HG02981 (cell line): ENCODE measurements at regions not wholly inside any gene's neighbourhood (a gene's known extent, or its start where the extent isn't known, plus 50 kb on each side); places are given as distances from the start of the nearest gene placed in this dataset.

Source experiments
- ATAC-seq: cut with Tn5 transposase; IDR thresholded peaks from one replicate; pipeline ENCODE4 v1.9.1; 2021; ENCODE audit warnings: mild to moderate bottlenecking, moderate library complexity; ENCODE audit not compliant: unreplicated experiment

DNA sequence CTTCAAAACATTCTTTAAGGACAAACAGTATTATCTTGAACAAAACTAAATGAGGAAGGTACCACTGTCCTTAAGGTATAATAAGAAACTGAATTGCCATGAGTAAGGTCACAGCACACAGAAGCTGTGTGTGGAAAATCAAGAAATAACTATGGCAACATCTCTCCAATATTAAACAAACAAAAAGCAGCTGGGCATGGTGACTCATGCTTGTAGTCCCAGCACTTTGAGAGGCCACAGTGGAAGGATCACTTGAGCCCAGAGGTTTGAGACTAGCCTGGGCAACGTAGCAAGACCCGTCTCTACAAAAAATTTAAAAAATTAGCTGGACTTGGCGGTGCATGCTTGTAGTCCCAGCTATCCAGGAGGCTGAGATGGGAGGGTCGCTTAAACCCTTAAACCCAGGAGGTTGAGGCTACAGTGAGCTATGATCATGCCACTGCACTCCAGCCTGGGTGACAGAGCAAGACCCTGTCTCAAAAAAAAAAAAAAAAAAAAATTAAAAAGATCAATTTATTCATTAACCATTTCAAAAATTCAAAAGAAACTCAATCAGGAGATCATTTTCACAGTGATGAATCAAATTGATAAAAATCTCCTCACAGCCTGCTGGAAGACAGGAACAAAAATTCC is 195.4 kb downstream of the SKIDA1 start:
- ATAC-seq = no peak

DNA sequence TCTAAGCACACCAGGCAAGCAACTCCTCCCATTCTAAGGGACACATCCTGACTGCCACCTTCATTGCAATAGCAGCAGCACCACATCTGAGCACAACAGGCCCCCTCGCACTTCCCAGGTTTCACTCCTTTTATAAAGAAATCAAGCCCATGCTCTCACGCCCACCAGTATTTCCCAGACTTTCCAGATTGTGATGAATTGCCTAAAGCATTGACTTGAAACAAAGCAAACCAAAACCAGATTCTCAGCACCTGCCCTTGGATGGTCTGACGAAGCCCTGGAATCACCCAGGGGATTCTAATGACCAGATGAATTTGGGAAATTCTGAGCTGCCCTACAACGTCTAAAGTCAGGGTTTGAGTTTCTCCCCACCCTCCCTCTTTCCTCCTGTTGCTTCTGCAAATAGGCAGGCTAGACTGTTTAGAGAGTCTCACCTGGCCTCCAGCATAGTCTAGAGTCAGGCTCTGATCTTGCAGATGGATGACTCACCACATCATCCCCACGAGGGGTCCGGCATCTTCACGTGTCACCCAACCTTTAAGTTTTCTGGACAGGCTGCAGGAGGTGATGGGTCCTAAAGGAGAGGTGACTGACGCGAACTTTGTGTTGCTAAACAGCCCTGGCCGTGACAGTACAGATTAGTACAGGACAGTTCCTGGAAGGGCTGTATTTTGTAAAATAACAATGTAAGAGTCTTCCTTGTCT is 198.0 kb downstream of the SKIDA1 start:
- no peak for ATAC-seq

DNA sequence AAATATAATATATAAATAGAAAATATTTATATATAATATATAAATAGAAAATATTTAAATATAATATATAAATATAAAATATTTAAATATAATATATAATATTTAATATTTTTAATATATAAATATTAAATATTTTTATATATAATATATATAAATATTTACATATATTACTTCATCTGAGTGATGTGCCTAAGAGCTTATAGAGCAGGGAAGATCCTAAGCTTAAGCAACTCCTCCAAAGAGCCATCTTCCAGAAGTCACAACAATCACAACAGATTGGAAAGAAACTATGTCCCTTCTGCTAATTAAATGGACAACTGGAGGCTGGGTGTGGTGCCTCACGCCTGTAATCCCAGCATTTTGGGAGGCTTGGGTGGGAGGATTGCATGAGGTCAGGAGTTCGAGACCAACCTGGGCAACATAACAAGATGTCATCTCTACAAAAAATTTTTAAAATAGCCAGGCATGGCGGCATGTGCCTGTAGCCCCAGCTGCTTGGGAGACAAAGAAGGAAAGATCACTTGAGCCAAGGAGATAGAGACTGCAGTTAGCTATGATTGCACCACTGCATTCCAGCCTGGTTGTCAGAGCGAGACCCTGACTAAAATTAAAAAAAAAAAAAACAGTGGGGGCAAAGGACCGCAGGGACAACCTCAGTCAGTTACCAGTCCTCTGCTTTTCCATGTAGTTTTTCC is 198.7 kb downstream of the SKIDA1 start:
- ATAC-seq = no peak

DNA sequence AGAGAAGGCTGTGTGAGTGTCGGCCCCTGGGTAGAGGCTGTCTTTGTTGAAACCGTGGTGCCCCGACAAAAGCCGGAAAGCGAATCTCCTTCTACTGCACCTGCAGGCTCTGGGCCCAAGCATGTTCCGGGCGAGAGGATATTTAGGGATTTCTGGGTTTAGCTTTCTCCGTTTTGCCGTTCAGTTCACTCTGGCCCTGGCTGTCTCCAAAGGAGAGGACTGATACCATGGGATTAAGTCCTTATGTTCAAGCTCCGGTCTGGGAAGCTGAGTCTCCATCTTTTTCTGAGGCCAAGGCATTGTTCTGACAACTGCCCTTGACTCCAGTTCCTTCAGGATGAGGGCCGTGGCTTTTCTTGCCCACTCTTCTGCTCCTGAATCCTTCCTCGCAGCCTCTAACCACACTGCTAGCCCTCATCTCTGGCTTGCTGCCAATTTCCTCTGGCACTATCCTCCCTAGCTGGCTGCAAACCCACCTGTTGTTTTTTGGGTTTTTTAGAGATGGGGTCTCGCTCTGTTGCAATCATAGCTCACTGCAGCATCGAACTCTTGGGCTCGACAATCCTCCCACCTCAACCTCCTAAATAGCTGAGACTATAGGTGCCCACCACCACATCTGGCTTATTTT is 206.8 kb downstream of the SKIDA1 start:
- ATAC-seq = no peak

DNA sequence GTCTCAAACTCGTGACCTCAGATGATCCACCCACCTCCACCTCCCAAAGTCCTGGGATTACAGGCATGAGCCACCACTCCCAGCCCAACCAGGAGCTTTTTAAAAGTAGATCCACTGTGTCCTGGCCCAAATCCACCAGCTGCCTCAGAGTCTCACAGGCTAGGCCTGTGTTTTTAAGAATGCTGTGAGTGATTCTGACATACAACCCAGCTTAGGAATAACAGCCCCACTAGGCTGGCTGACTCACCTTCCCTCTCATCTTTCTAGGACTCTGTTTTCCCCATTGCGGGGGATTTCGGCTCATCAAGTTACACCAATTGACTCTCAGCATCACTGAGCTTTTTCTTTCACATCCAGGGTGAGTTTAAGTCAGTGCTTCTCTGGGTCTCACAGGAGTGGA is 207.6 kb downstream of the SKIDA1 start:
- no peak for ATAC-seq

DNA sequence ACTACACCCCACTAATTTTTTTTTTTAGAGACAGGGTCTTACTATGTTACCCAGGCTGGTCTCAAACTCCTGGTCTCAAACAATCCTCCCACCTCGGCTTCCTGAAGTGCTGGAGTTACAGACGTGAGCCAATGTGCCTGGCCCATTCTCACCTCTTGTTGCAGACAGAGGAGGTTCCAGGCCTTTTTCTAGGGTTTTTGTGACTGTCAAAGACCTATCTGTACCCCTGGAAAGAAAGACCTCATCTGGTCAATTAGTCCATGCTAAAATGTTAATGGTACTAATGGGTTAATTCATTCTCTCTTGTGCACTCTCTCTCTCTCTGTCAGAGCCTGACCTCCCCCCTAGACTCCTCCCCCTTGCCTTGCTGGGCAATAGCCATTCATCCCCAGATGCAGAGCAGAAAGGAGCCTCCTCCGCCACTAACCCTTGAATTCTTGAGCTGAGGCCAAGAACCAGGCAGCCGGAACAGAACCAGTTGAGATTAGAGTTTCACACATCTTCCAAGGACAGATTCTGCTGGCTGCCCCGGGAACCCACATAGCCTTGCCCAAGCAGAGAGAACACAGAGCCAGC is 209.7 kb downstream of the SKIDA1 start:
- no peak for ATAC-seq

DNA sequence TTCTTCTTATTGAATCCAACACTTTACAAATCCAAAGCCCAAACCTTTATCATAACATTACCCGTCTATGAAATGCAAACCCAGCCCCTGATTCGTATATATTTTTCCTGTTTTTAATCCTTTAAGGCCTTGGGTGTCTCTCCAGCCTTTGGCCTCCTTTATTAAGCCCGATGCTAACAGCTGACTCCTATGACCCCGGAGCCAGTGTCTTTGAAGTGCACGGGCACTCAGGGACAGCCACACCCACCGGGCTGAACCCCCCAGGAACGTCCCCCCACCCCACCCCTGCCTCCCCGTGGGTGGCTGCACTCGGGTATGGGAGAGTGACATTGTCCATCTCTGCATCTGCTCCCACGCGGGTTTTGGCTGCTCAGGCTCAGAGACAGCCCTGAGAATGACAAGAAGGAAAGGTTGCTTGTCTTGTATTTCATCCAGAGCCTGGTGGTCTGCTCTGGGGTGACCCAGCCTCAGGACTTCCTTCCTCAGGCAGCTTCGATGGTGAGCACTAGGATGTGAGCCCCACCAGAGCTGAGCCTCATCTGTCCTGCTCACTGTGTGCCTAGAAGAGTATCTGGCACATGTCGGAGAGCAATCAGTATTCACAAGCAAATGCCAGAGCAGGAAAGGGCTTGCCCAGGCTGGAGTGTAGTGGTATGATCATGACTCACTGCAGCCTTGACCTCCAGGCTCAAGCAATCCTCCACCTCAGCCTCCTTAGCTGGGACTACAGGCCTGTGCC is 210.4 kb downstream of the SKIDA1 start:
- ATAC-seq = no peak

DNA sequence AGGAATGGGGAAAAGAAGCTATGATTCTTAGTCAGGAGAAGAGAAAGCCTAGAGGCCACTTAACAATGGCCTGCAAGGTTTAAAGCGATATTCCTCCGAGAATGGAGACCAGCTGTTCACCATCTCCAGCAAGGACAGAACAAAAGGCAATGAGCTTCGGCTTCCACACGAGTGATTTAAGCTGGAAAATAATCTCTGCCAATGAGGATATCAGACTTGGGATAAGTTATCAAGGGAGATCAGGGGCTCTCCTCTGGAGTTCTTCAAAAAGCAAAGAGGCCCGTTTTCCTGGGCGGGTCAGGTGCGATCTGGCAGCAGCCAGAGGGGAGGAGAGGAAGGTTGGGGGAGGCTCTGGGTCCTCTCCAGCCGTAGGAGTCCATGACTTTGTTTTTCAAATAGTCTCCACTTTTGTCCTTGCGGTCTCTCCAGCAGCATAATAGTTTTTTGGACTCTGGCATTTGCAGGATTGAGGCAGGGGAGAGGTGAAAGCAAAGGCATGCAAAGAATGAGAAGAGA is 211.3 kb downstream of the SKIDA1 start:
- no peak for ATAC-seq

DNA sequence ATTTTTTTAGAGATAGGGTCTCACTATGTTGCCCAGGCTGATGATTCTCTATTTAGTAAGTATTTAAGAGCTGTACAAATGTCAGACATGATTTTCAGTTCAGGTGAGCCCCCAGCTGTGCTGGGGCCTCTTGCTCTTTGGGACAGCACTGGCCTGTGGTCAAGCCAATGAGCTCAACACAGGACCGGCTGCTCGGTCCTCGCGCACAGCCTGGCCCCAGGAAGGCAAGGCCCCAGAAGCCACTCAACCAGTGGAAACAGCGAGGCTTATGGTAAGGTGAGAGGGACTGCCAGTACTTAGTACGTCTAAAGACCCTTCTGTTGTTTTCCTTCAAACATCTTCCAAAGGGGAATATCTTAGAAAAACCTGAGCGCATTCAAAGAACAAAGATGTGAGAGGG is 211.8 kb downstream of the SKIDA1 start:
- ATAC-seq = no peak

DNA sequence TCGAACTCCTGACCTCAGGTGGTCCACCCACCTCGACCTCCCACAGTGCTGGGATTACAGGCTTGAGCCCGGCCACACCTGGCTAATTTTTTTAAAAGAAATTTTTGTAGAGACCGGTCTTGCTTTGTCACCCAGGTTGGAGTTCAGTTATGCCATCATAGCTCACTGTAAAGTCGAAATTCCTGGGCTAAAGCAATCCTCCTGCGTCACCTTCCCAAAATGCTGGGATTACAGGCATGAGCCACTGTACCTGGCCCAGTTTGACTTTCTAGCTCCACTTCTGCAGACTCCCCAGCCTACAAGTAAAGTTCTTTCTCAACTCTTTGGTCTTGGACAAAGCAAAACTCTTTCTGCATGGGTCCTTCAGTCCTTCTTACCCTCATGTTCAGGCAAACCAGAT is 214.1 kb downstream of the SKIDA1 start:
- ATAC-seq = no peak

DNA sequence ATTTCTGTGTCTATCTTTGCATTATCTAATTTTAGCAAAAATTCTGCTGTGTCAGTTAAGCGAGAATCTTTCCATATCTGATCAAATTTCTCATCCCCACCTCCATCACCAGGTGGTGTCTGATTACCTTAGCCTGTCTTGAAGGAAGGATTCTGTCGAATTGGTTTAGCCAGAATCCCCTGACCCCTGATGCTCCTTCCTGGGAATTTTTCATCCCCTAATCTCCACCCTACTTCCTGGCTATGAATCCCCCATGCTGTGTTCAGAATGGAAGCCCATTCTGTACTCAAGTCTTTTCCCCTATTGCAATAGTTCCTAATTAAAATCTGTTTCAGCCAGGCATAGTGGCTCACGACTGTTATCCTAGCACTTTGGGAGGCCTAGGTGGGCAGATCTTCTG is 216.1 kb downstream of the SKIDA1 start:
- no peak for ATAC-seq

DNA sequence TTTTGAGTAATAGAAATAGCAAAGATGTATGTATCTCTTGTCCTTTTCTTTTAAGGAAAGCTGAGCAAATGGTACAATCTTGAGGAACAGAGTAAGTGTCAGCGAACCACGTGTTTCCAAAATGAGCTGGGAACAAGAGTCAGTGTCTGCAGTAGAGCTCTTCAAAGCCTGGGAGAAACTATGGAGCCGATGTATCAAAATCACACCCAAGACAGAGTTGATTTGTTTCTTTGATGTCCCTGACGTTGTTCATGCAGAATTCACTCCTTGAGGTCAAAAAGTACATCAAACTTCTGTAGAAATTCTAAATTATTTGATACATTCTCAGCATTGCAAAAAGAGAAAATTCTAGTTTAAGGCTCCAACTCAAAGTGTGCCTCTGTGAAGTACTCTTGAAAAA is 216.5 kb downstream of the SKIDA1 start:
- ATAC-seq = no peak

DNA sequence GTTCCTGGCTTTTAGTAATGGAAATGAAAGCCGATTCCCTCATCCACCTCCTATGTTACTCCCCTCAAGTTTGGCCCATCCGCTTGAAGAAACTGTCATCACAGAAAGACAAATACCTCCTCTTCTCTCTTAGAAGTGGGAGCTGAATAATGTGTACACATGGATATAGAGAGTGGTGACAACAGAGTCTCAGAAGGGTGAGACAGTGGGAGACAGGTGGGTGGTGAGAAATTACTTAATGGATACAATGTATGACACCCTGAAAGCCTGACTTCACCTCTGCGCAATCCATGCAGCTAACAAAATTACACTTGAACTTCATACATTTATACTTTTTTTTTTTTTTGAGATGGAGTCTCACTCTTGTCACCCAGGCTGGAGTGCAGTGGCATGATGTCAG is 217.5 kb downstream of the SKIDA1 start:
- ATAC-seq = no peak

DNA sequence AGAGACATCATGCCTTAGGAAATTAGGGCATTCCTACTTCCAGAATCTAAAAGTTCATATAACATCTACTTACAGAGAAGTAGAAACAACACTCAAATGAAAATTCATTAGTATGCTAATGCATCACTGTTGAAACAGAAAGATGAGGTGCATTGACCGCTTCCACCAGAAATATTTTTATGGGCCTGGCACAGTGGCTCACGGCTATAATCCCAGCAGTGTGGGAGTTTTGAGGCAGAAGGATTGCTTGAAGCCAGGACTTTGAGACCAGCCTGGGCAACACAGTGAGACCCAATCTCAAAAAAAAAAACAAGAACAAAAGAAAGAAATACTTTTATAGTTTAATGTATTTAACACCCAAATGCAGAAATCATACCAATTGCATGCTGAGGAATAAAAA is 220.9 kb downstream of the SKIDA1 start:
- ATAC-seq = no peak

DNA sequence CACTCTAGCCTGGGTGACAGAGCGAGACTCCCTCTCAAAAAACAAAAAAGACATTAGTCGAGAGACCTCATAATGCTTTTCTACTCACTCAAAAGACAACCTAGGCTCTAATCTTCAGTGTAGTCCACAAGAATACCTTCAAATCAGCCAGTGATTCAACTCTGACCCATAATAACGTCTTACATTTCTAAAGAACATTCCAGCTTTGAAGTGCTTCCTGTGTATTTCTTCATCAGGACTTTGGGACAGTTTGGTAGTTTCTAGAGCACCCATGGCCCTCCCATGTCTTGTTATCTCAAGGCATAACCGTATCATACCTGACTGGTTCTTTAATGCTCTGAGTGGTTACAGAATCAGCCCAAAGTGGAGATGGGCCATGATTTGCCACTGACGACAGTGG is 221.3 kb downstream of the SKIDA1 start:
- ATAC-seq = no peak

DNA sequence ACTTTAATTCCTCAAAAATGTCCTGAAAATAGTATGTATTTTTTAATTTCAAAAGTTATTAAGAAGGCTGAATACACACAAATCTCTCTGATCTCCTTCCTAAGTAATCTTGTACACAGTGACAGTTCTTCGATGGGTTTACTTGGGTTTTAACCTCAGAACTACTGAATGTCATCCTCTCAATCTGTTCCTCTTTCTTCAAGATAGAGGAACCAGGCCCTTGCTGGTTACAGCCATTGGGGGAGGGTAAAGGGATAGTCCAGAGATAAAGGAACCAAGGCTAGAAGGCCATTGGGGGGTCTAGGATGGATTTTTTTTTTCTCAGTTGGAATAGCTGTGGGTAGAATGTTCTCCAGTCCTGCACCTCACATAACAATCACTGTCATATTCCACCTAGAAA is 224.9 kb downstream of the SKIDA1 start:
- no peak for ATAC-seq

DNA sequence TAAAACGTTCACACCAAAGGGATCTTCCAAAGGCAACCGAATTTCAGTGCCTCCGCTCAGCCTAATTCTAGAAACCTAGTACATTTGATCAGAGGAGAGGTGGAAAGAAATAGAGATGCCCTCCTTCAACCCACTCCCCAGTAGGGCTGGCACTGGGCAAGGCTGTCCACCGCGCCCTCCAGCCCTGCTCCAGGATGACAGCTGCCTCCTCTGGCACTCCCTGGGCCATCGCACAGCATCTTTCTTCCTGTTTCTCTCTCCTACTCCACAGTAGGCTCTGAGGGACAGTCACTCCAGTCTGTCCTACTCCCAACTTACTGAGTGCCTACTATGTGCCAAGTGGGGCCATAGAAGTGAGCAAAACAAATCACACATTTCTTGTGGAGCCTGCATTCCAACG is 226.2 kb downstream of the SKIDA1 start:
- ATAC-seq = no peak

DNA sequence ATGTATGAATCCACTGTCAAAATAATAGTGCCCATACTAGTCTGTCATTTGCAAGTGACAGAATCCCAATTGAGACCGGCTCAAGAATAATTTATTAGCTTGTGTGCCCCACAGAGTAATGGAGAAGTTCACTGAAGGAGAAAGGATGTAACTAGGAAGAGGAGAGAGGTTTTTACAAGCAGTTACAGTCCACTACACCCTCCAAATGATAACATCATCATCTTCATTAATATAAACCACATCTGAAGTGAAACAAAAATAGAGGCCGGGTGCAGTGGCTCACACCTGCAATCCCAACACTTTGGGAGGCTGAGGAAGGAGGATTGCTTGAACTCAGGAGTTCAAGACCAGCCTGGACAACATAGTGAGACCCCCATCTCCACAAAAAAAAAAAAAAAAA is 226.8 kb downstream of the SKIDA1 start:
- ATAC-seq = no peak

DNA sequence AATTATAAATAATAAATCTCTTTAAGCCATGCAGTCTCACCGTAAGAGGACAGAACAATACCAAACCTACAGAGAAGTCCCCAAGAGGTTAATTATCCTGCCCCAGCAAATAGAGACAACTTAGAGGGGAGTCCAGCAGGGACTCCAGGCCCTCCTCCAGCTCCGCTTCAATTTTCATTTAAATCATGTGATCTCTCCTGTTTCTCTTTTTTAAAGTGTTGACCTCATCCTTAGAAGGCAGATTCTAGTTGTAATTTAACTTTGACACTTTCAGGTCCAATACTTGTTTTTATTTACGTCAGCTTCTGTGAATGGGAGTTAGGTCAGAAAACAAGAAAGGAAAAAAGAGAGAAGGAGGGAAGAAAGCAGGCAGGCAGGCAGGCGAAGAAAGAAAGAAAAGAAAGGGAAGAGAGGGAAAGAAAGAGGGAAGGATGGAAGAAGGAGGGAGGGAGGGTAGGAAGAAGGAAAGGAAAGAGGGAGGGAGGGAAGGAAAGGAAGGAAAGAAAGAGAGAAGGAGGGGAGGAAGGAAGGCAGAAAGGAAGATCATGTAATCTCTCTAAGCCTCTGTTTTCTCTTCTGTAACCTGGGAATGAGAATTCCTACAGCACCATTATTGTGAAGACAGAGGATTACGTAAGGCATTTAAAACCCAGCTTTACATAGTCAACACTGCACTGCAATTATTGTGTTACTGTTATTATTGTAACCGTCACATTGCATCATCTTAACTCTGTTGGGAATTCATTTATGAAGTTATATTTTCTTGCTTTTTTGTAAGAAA is 227.7 kb downstream of the SKIDA1 start:
- no peak for ATAC-seq
